Effector memory CD8-positive, alpha-beta T cell (primary cell): ENCODE measurements at regions not wholly inside any gene's neighbourhood (a gene's known extent, or its start where the extent isn't known, plus 50 kb on each side); places are given as distances from the start of the nearest gene placed in this dataset.
"Not testable (repeated sequence)": the region's sequence is repeated elsewhere in the genome, so short reads cannot be mapped to it uniquely, and the experiment has no call there.

Experiments
- ATAC-seq: fragments of 150-1000 bp; cut with Tn5 transposase; replicated peaks from 2 replicates; pipeline ENCODE4 v1.10.0; 2021; ENCODE audit warnings: mild to moderate bottlenecking, moderate library complexity
- DNase-seq, 3 experiments: peaks; one replicate each; pipeline ENCODE4 v3.0.0; 2021
- H3K27ac Mint-ChIP-seq, 2 donors: one replicate each; pipeline ENCODE4 v1.8.0; 2022; ENCODE audit warnings: mild to moderate bottlenecking in 2 of 2, mixed read lengths in 2 of 2, moderate library complexity in 2 of 2
- H3K27me3 Mint-ChIP-seq, 2 donors: one replicate each; pipeline ENCODE4 v1.8.0; 2022; ENCODE audit warnings: mixed read lengths in 2 of 2
- H3K36me3 Mint-ChIP-seq: one replicate; pipeline ENCODE4 v1.8.0; 2022; ENCODE audit warnings: mild to moderate bottlenecking, moderate library complexity, mixed read lengths; ENCODE audit not compliant: insufficient read depth
- H3K4me1 Mint-ChIP-seq, 2 donors: one replicate each; pipeline ENCODE4 v1.8.0; 2022; ENCODE audit warnings: low read depth in 2 of 2, mixed read lengths in 2 of 2
- H3K4me3 Mint-ChIP-seq, 2 donors: one replicate each; pipeline ENCODE4 v1.8.0; 2022; ENCODE audit warnings: mild to moderate bottlenecking in 2 of 2, mixed read lengths in 2 of 2, moderate library complexity in 2 of 2
- H3K9me3 Mint-ChIP-seq, 2 donors: one replicate each; pipeline ENCODE4 v1.8.0; 2022; ENCODE audit warnings: mixed read lengths in 2 of 2

- no peak overlapping the region for H3K27ac Mint-ChIP-seq
- no peak for DNase-seq
- no peak for ATAC-seq
- H3K27me3 Mint-ChIP-seq: no peaks in the 10 kb centered on the region
- H3K9me3 Mint-ChIP-seq: no peaks in the 10 kb centered on the region
- peaks cover 17 to 28% of the 10 kb centered on the region in 2 donors for H3K4me1 Mint-ChIP-seq
- H3K36me3 Mint-ChIP-seq: no peaks in the 10 kb centered on the region
- no peak overlapping the region for H3K4me3 Mint-ChIP-seq
Observed at GRCh38 chr12:25319233-25319984, 68.7 kb upstream of the KRAS start.

GRCh38 chr12:25317553-25317952, 66.8 kb upstream of the KRAS start:
- H3K27ac Mint-ChIP-seq: no peak overlapping the region
- H3K4me3 Mint-ChIP-seq: no peak overlapping the region
- peaks cover 3% of the 10 kb centered on the region for H3K36me3 Mint-ChIP-seq
- H3K9me3 Mint-ChIP-seq: no peaks in the 10 kb centered on the region
- no peak for DNase-seq
- peaks cover 7 to 13% of the 10 kb centered on the region in 2 donors for H3K4me1 Mint-ChIP-seq
- no peak for ATAC-seq
- H3K27me3 Mint-ChIP-seq: no peaks in the 10 kb centered on the region

GRCh38 chr12:25315388-25315787, 64.7 kb upstream of the KRAS start:
- Mint-ChIP-seq H3K36me3 (peaks cover 3% of the 10 kb centered on the region), H3K27me3 (no peaks in the 10 kb centered on the region)

GRCh38 chr12:25313266-25313990, 62.7 kb upstream of the KRAS start:
- ATAC-seq, H3K4me3 Mint-ChIP-seq, H3K27ac Mint-ChIP-seq, H3K27me3 Mint-ChIP-seq, H3K9me3 Mint-ChIP-seq, H3K4me1 Mint-ChIP-seq, H3K36me3 Mint-ChIP-seq, DNase-seq: not testable (repeated sequence)

More at GRCh38 chr12:25315388-25315787, 64.7 kb upstream of the KRAS start:
- H3K9me3 Mint-ChIP-seq: no peaks in the 10 kb centered on the region
- no peak for DNase-seq
- peaks cover 0 to 5% of the 10 kb centered on the region in 2 donors for H3K4me1 Mint-ChIP-seq
- H3K27ac Mint-ChIP-seq: no peak overlapping the region
- no peak for ATAC-seq
- no peak overlapping the region for H3K4me3 Mint-ChIP-seq

DNA sequence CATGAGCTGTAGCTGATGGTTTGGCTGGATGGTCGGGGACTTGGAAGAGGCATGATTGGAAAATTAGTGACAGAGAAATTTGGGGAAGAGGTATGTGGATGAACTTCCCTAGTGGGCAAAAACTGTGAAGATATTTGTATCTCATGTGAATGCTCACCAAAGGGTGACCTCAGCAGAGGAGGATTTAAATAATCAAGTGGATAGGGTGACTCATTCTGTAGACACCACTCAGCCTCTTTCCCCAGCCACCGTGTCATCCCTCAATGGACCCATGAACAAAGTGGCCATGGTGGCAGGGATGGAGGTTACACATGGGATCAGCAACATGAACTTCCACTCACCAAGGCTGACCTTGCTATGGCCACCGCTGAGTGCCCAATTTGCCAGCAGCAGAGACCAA, 60.8 kb upstream of the KRAS start:
- Mint-ChIP-seq H3K27me3 (no peaks in the 10 kb centered on the region), H3K4me1 (no peaks in the 10 kb centered on the region), H3K4me3 (no peak overlapping the region), H3K9me3 (no peaks in the 10 kb centered on the region), H3K27ac (no peak overlapping the region), H3K36me3 (peaks cover 3% of the 10 kb centered on the region)
- ATAC-seq (no peak), DNase-seq (no peak)

DNA sequence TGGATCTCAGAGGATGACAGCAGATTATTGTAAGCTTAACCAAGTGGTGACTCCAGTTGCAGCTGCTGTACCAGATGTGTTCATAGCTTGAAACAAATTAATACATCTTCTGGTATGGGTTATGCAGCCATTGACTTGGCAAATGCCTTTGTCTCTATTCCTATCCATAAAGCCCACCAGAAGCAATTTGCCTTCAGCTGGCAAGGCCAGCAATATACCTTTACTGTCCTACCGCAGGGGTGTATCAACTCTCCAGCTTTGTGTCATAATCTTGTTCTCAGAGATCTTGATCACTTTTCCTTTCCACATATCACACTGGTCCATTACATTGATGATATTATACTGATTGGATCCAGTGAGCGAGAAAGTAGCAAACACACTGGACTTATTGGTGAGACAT, 59.3 kb upstream of the KRAS start:
- not testable (repeated sequence) for H3K9me3 Mint-ChIP-seq, H3K36me3 Mint-ChIP-seq, H3K27ac Mint-ChIP-seq, DNase-seq, ATAC-seq, H3K4me1 Mint-ChIP-seq, H3K4me3 Mint-ChIP-seq, H3K27me3 Mint-ChIP-seq

- H3K9me3 Mint-ChIP-seq: no peaks in the 10 kb centered on the region
- H3K4me1 Mint-ChIP-seq: no peaks in the 10 kb centered on the region
- H3K36me3 Mint-ChIP-seq: peaks cover 3% of the 10 kb centered on the region
- H3K4me3 Mint-ChIP-seq: no peak overlapping the region
- peaks cover 0 to 2% of the 10 kb centered on the region in 2 donors for H3K27me3 Mint-ChIP-seq
- ATAC-seq (no peak), DNase-seq (no peak)
- no peak overlapping the region for H3K27ac Mint-ChIP-seq
Observed at GRCh38 chr12:25308756-25309155, 58.0 kb upstream of the KRAS start.

DNA sequence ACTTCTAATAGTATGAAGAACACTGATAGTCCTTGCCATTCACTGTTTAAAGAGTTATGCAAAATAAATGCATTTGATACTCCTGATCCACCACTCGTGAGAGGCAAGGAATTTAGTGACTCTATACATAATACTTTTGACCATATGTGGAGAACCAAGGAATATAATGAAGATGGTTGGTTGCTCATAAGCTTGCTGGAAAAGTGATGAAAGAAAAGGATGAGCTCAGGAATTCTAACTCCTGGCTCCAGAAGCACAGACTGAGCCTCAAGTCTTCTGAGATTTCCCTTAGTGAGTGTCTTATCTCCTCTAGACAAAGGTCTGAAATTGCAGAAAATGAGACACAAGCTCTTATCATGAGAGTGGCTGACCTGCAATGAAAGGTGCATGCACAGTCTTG, 57.1 kb upstream of the KRAS start:
- no peaks in the 10 kb centered on the region for H3K9me3 Mint-ChIP-seq
- no peak for DNase-seq
- no peak overlapping the region for H3K27ac Mint-ChIP-seq
- no peaks in the 10 kb centered on the region for H3K4me1 Mint-ChIP-seq
- peaks cover 2% of the 10 kb centered on the region for H3K36me3 Mint-ChIP-seq
- ATAC-seq: no peak
- no peak overlapping the region for H3K4me3 Mint-ChIP-seq
- peaks cover 0 to 11% of the 10 kb centered on the region in 2 donors for H3K27me3 Mint-ChIP-seq

GRCh38 chr12:25301798-25302197, 51.1 kb upstream of the KRAS start:
- Mint-ChIP-seq H3K27ac (no peak overlapping the region), H3K36me3 (peaks cover 2% of the 10 kb centered on the region), H3K4me3 (no peak overlapping the region), H3K27me3 (peaks cover 7 to 27% of the 10 kb centered on the region in 2 donors), H3K9me3 (no peaks in the 10 kb centered on the region), H3K4me1 (no peaks in the 10 kb centered on the region)
- DNase-seq (no peak), ATAC-seq (no peak)
